ENCODE measurements at regions not wholly inside any gene's neighbourhood (a gene's known extent, or its start where the extent isn't known, plus 50 kb on each side); places are given as distances from the start of the nearest gene placed in this dataset.

DNA sequence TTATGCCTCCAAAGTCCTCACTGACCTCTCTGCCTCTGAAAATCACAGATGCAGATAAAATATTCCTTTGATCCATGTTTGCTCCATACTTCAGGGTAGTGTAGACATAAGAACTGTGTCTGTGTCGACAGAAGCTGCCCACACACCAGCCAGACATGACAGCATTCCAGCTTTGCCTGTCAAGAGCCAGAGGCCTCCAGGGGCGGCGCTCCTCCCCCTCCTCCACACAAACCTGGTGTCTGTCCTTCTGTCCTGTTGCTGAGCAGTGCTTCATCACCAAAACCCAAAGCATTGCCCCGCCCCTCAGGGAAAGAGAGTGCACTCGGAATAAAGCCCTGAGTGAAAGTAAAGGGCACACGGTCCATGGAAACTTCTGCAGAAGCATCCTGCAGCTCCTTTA, 379.4 kb downstream of the FBXW7 start:
- H3K4me3 ChIP-seq (ENCODE audit: low read length, poor library complexity, severe bottlenecking), result no peak overlapping the region
- no peaks in the 10 kb centered on the region for H3K36me3 ChIP-seq (ENCODE audit: insufficient read depth, low read length)
- H3K4me2 ChIP-seq (ENCODE audit: low read depth, low read length, poor library complexity, severe bottlenecking), result no peak overlapping the region
- no peaks in the 10 kb centered on the region for H3F3A ChIP-seq (ENCODE audit: low read depth)
- no peaks in the 10 kb centered on the region for H3K9me2 ChIP-seq (replicated peaks; ENCODE audit: low read depth, low read length)
- H2AFZ ChIP-seq (ENCODE audit: low read length), result no peak overlapping the region
- H3K9me3 ChIP-seq (ENCODE audit: insufficient read depth, low read depth, low read length), result no peaks in the 10 kb centered on the region
- H3K4me1 ChIP-seq (ENCODE audit: insufficient read depth, low read length, poor library complexity, severe bottlenecking), result peaks cover 3% of the 10 kb centered on the region
- H3K79me2 ChIP-seq (ENCODE audit: insufficient read depth, low read length), result no peaks in the 10 kb centered on the region
- no peak for TF ChIP-seq EZH2phosphoT487 (IDR thresholded peaks at IDR 0.05; ENCODE audit: borderline replicate concordance)
- no peak for TF ChIP-seq CTCF (conservative IDR thresholded peaks at IDR 0.05; ENCODE audit: low read length)
- no peaks in the 10 kb centered on the region for H3K27me3 ChIP-seq (ENCODE audit: insufficient read depth, low read length, poor library complexity, severe bottlenecking)
- no peaks in the 10 kb centered on the region for H4K20me1 ChIP-seq (ENCODE audit: insufficient read depth, low read length, poor library complexity, severe bottlenecking)
- no peak overlapping the region for H3K9ac ChIP-seq (ENCODE audit: low read depth, low read length, poor library complexity, severe bottlenecking)

DNA sequence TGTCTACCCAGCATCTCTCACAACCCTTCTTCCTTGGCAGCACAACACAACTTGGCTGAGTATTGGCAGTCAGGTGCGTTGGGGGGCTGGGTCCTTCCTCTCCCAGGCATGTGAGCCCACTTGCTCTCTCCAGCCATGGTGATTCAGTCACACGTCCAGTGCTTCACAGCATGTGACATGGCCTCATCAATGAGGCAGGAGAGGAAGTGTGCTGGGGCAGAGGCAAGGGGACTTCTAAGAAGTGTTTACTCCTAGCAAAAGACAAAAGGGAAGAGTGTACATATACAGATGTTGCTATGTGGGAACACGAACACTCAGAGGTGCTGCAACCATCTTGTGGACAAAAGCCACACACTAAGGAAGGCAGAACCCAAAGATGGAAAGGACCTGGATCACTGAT, 380.8 kb downstream of the FBXW7 start:
- TF ChIP-seq CTCF (conservative IDR thresholded peaks at IDR 0.05; ENCODE audit: low read length), result no peak
- TF ChIP-seq EZH2phosphoT487 (IDR thresholded peaks at IDR 0.05; ENCODE audit: borderline replicate concordance), result no peak

GRCh38 chr4:152154433-152154832, 381.5 kb downstream of the FBXW7 start:
- no peak overlapping the region for H3K4me2 ChIP-seq (ENCODE audit: low read depth, low read length, poor library complexity, severe bottlenecking)
- H2AFZ ChIP-seq (ENCODE audit: low read length), result no peak overlapping the region
- H4K20me1 ChIP-seq (ENCODE audit: insufficient read depth, low read length, poor library complexity, severe bottlenecking), result no peaks in the 10 kb centered on the region
- peaks cover 3% of the 10 kb centered on the region for H3K4me1 ChIP-seq (ENCODE audit: insufficient read depth, low read length, poor library complexity, severe bottlenecking)
- no peaks in the 10 kb centered on the region for H3K9me3 ChIP-seq (ENCODE audit: insufficient read depth, low read depth, low read length)
- H3K36me3 ChIP-seq (ENCODE audit: insufficient read depth, low read length), result no peaks in the 10 kb centered on the region
- H3K9me2 ChIP-seq (replicated peaks; ENCODE audit: low read depth, low read length), result no peaks in the 10 kb centered on the region
- no peaks in the 10 kb centered on the region for H3F3A ChIP-seq (ENCODE audit: low read depth)
- H3K79me2 ChIP-seq (ENCODE audit: insufficient read depth, low read length), result no peaks in the 10 kb centered on the region
- no peak overlapping the region for H3K4me3 ChIP-seq (ENCODE audit: low read length, poor library complexity, severe bottlenecking)
- H3K9ac ChIP-seq (ENCODE audit: low read depth, low read length, poor library complexity, severe bottlenecking), result no peak overlapping the region
- TF ChIP-seq CTCF (conservative IDR thresholded peaks at IDR 0.05; ENCODE audit: low read length) (no peak), EZH2phosphoT487 (IDR thresholded peaks at IDR 0.05; ENCODE audit: borderline replicate concordance) (no peak)
- H3K27me3 ChIP-seq (ENCODE audit: insufficient read depth, low read length, poor library complexity, severe bottlenecking), result no peaks in the 10 kb centered on the region

More for the DNA sequence above, 380.8 kb downstream of the FBXW7 start:
- H3K9me2 ChIP-seq (replicated peaks; ENCODE audit: low read depth, low read length), result no peaks in the 10 kb centered on the region
- H3K36me3 ChIP-seq (ENCODE audit: insufficient read depth, low read length), result no peaks in the 10 kb centered on the region
- H4K20me1 ChIP-seq (ENCODE audit: insufficient read depth, low read length, poor library complexity, severe bottlenecking), result no peaks in the 10 kb centered on the region
- no peak overlapping the region for H2AFZ ChIP-seq (ENCODE audit: low read length)
- no peaks in the 10 kb centered on the region for H3K79me2 ChIP-seq (ENCODE audit: insufficient read depth, low read length)
- H3K9me3 ChIP-seq (ENCODE audit: insufficient read depth, low read depth, low read length), result no peaks in the 10 kb centered on the region
- no peaks in the 10 kb centered on the region for H3F3A ChIP-seq (ENCODE audit: low read depth)
- peaks cover 3% of the 10 kb centered on the region for H3K4me1 ChIP-seq (ENCODE audit: insufficient read depth, low read length, poor library complexity, severe bottlenecking)
- no peak overlapping the region for H3K4me2 ChIP-seq (ENCODE audit: low read depth, low read length, poor library complexity, severe bottlenecking)
- no peaks in the 10 kb centered on the region for H3K27me3 ChIP-seq (ENCODE audit: insufficient read depth, low read length, poor library complexity, severe bottlenecking)
- no peak overlapping the region for H3K4me3 ChIP-seq (ENCODE audit: low read length, poor library complexity, severe bottlenecking)
- no peak overlapping the region for H3K9ac ChIP-seq (ENCODE audit: low read depth, low read length, poor library complexity, severe bottlenecking)

Data from Loucy (cell line).